Subcutaneous abdominal adipose tissue (tissue), 5 donors: ENCODE measurements at regions not wholly inside any gene's neighbourhood (a gene's known extent, or its start where the extent isn't known, plus 50 kb on each side); places are given as distances from the start of the nearest gene placed in this dataset.

Experiments used
- H3K27ac ChIP-seq: one replicate; pipeline ENCODE4 v1.7.0; 2013; ENCODE audit warnings: low read depth, mild to moderate bottlenecking, inconsistent platforms, low read length, moderate library complexity
- H3K27me3 ChIP-seq, 5 donors: one replicate each; pipeline ENCODE4 v1.7.0; 2013; ENCODE audit warnings: low read length in 5 of 5, inconsistent platforms in 1 of 5; ENCODE audit not compliant: control insufficient read depth in 5 of 5, insufficient read depth in 4 of 5
- H3K36me3 ChIP-seq, 5 donors: one replicate each; pipeline ENCODE4 v1.7.0; 2013; ENCODE audit warnings: low read length in 5 of 5; ENCODE audit not compliant: control insufficient read depth in 5 of 5, insufficient read depth in 5 of 5
- H3K4me1 ChIP-seq, 5 donors: one replicate each; pipeline ENCODE4 v1.7.0; 2013; ENCODE audit warnings: low read length in 5 of 5, mild to moderate bottlenecking in 3 of 5, moderate library complexity in 1 of 5; ENCODE audit not compliant: control insufficient read depth in 5 of 5, insufficient read depth in 5 of 5
- H3K4me3 ChIP-seq, 5 donors: one replicate each; pipeline ENCODE4 v1.7.0; 2013; ENCODE audit warnings: low read length in 5 of 5, low read depth in 1 of 5
- H3K9ac ChIP-seq, 5 donors: one replicate each; pipeline ENCODE4 v1.7.0; 2013; ENCODE audit warnings: low read length in 5 of 5, mild to moderate bottlenecking in 4 of 5, moderate library complexity in 3 of 5
- H3K9me3 ChIP-seq, 5 donors: one replicate each; pipeline ENCODE4 v1.7.0; 2013; ENCODE audit warnings: low read length in 5 of 5; ENCODE audit not compliant: control insufficient read depth in 5 of 5
- donor health status: healthy.
- donor health status: healthy.
- donor health status: healthy.
- donor health status: healthy.
- donor health status: healthy.

GRCh38 chr5:3654515-3654914 is 58.9 kb downstream of the IRX1 start:
- H3K27ac ChIP-seq, result no peak overlapping the region
- H3K4me3 ChIP-seq, result no peak overlapping the region
- H3K36me3 ChIP-seq, result no peaks in the 10 kb centered on the region
- no peaks in the 10 kb centered on the region for H3K27me3 ChIP-seq
- no peaks in the 10 kb centered on the region for H3K4me1 ChIP-seq
- H3K9me3 ChIP-seq, result no peaks in the 10 kb centered on the region
- no peak overlapping the region for H3K9ac ChIP-seq

GRCh38 chr5:3656803-3657202 is 61.2 kb downstream of the IRX1 start:
- Histone ChIP-seq H3K4me3 (no peak overlapping the region), H3K36me3 (no peaks in the 10 kb centered on the region), H3K27me3 (no peaks in the 10 kb centered on the region), H3K9ac (no peak overlapping the region), H3K27ac (no peak overlapping the region), H3K9me3 (no peaks in the 10 kb centered on the region), H3K4me1 (no peaks in the 10 kb centered on the region)

GRCh38 chr5:3657364-3658022 is 61.9 kb downstream of the IRX1 start:
- Histone ChIP-seq H3K4me3 (no peak overlapping the region), H3K36me3 (no peaks in the 10 kb centered on the region), H3K9me3 (no peaks in the 10 kb centered on the region), H3K9ac (no peak overlapping the region), H3K27me3 (no peaks in the 10 kb centered on the region), H3K27ac (no peak overlapping the region), H3K4me1 (no peaks in the 10 kb centered on the region)

GRCh38 chr5:3658929-3659328 is 63.3 kb downstream of the IRX1 start:
- no peaks in the 10 kb centered on the region for H3K36me3 ChIP-seq
- H3K27ac ChIP-seq, result no peak overlapping the region
- H3K27me3 ChIP-seq, result no peaks in the 10 kb centered on the region
- H3K9ac ChIP-seq, result no peak overlapping the region
- no peaks in the 10 kb centered on the region for H3K4me1 ChIP-seq
- no peak overlapping the region for H3K4me3 ChIP-seq
- no peaks in the 10 kb centered on the region for H3K9me3 ChIP-seq

- Histone ChIP-seq H3K36me3 (no peaks in the 10 kb centered on the region), H3K27ac (no peak overlapping the region), H3K4me3 (no peak overlapping the region), H3K9me3 (no peaks in the 10 kb centered on the region), H3K4me1 (no peaks in the 10 kb centered on the region), H3K9ac (no peak overlapping the region), H3K27me3 (no peaks in the 10 kb centered on the region)
Measured at GRCh38 chr5:3659907-3660306, 64.3 kb downstream of the IRX1 start.

GRCh38 chr5:3660630-3661029 is 65.0 kb downstream of the IRX1 start:
- no peak overlapping the region for H3K9ac ChIP-seq
- H3K9me3 ChIP-seq, result no peaks in the 10 kb centered on the region
- no peaks in the 10 kb centered on the region for H3K4me1 ChIP-seq
- H3K27ac ChIP-seq, result no peak overlapping the region
- H3K4me3 ChIP-seq, result no peak overlapping the region
- H3K27me3 ChIP-seq, result no peaks in the 10 kb centered on the region
- no peaks in the 10 kb centered on the region for H3K36me3 ChIP-seq

GRCh38 chr5:3661755-3662296 is 66.2 kb downstream of the IRX1 start:
- no peaks in the 10 kb centered on the region for H3K4me1 ChIP-seq
- no peak overlapping the region for H3K9ac ChIP-seq
- no peaks in the 10 kb centered on the region for H3K36me3 ChIP-seq
- no peaks in the 10 kb centered on the region for H3K9me3 ChIP-seq
- H3K27ac ChIP-seq, result no peak overlapping the region
- H3K4me3 ChIP-seq, result peak overlapping the region in 3 of 5 donors; percentile 3 to 47 (median 10)
- H3K27me3 ChIP-seq, result no peaks in the 10 kb centered on the region

GRCh38 chr5:3662344-3662743 is 66.7 kb downstream of the IRX1 start:
- no peaks in the 10 kb centered on the region for H3K9me3 ChIP-seq
- no peak overlapping the region for H3K27ac ChIP-seq
- no peaks in the 10 kb centered on the region for H3K27me3 ChIP-seq
- no peaks in the 10 kb centered on the region for H3K36me3 ChIP-seq
- no peak overlapping the region for H3K9ac ChIP-seq
- H3K4me3 ChIP-seq, result no peak overlapping the region
- H3K4me1 ChIP-seq, result no peaks in the 10 kb centered on the region

- Histone ChIP-seq H3K4me3 (no peak overlapping the region), H3K36me3 (no peaks in the 10 kb centered on the region), H3K4me1 (no peaks in the 10 kb centered on the region), H3K9me3 (no peaks in the 10 kb centered on the region), H3K27me3 (no peaks in the 10 kb centered on the region), H3K27ac (no peak overlapping the region), H3K9ac (no peak overlapping the region)
Measured at GRCh38 chr5:3671337-3671736, 75.7 kb downstream of the IRX1 start.

GRCh38 chr5:3678801-3679200 is 83.2 kb downstream of the IRX1 start:
- H3K9ac ChIP-seq, result no peak overlapping the region
- H3K36me3 ChIP-seq, result no peaks in the 10 kb centered on the region
- peaks cover 0 to 2% (median 0%) of the 10 kb centered on the region in 5 donors for H3K27me3 ChIP-seq

More at GRCh38 chr5:3678801-3679200, 83.2 kb downstream of the IRX1 start:
- no peak overlapping the region for H3K27ac ChIP-seq
- H3K4me1 ChIP-seq, result no peaks in the 10 kb centered on the region
- H3K4me3 ChIP-seq, result no peak overlapping the region
- H3K9me3 ChIP-seq, result no peaks in the 10 kb centered on the region
